Middle frontal gyrus (tissue), 1 donor: ENCODE measurements at regions not wholly inside any gene's neighbourhood (a gene's known extent, or its start where the extent isn't known, plus 50 kb on each side); places are given as distances from the start of the nearest gene placed in this dataset.
"Not testable (repeated sequence)": the region's sequence is repeated elsewhere in the genome, so short reads cannot be mapped to it uniquely, and the experiment has no call there.

Experiments
- DNase-seq: peaks from one replicate; pipeline ENCODE4 v3.0.0-alpha.2; 2015; ENCODE audit warnings: low spot score; ENCODE audit errors: extremely low spot score

DNA sequence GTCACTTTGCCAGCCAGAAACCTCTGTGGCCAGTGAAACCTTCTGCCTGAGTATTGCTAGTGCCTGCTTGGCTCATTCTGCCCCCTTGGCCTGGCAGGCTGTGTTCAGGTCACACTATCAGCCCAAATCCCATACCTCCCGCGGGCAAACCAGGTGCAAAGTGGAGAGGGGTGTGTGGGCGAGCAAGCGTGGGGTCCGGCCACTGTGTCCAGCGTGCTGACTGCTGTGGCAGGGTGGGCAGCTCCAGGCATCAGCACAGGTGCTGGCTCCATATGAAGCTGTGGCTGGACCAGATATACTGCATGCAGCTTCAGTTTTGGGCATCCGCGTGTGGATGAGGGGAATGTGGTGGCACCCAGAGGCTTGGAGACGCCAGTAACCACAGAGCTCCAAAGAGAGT is 576.5 kb upstream of the EDIL3 start:
- no peak for DNase-seq

DNA sequence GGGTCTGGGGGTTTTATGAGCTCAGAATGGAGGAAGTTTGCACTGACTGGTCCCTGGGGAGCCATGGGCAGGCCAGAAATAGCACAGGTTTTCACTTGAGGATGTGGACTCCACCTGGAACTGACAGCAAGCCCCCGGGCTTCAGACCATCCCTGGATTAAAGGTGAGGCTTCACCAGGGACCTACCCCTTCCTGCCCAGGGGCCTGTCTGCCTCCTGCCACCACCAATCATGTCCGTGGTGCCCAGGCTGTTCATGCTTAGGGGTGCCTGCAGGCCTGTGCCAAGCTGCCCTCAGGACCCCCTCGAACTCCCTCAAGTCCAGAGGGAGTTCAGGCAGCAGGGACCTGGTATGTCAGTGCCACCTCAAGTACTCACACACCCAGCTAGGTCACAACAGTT is 577.2 kb upstream of the EDIL3 start:
- DNase-seq, result no peak

DNA sequence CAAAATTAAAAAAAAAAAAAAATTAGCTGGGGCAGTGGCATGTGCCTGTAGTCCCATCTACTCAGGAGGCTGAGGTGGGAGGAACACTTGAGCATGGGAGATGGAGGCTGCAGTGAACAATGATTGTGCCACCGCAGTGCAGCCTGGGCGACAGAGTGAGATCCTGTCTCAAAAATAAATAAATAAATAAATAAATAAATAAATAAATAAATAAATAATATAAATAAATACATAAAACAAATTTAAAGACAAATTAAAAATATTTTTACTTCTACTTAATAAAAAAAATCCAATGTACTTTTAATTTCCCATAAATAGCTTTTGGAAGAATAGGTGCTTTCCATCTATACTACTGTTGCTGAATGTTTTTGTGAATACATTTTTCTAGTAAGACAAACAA is 598.4 kb upstream of the EDIL3 start:
- DNase-seq, result no peak

DNA sequence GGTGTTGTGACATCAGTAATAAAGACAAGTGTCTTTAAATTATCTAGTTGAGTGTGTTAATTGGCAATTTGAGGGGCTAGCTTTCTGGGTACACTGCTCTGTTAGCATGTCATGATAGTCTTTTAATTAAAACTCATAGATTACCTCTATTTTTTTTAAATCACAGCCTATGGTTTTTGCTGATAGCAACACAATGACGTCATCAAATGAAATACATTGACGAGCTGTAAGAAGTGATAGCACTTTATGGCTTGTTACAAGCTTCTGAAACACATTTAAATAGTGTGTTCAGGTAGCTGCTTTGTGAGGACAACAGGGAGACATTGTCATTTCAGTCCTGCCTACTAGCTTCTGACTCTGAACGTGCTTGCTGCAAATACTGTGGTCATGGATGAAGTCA is 600.5 kb upstream of the EDIL3 start:
- DNase-seq, result no peak

DNA sequence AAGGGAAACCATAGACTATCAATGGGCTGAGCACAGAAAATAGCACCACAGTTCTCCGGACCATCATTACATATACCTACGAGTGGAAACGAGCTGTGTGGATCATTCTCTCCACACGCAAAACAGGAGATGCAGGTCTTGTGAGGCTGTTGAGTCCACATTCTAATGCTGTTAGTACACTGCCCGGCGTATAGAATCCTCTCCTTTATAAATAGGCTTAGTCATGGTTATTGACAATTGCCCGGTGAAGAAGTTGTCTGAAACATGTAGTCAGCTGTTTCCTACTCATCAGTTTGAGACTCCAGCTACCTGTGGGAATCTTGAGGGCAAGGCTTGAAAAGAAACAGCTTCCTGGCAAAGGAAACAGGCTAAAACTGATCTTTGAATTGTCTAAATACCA is 602.0 kb upstream of the EDIL3 start:
- DNase-seq, result no peak

DNA sequence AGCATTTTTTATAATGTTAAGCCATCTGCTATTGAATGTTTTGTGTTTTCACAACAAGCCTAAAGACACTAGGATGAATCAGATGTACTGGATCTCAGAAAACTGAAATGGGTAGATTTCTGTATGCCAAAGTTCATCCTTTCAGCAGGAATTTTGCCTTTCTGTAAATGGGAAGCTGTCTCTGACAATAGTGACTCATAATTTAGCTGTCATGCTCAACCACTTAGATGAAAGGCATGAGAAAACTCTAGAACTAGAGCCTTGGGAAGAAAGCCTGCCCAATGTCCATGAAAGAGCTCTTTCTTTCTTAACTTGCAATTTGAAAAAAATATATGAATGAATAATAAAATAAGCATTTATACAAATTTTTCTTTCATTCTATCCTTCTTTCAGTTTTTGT is 616.0 kb upstream of the EDIL3 start:
- DNase-seq, result no peak

DNA sequence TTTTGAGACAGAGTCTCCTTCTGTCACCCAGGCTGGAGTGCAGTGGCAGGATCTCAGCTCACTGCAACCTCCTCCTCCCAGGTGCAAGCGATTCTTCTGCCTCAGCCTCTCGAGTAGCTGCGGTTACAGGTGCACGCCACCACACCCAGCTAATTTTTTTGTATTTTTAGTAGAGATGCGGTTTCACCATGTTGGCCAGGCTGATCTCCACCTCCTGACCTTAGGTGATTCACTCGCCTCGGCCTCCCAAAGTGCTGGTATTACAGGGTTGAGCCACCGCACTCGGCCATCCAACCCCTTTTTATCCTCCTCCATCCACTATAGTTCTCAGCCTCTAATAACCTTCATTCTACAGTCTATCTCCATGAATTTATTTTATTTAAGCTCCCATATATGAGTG is 617.3 kb upstream of the EDIL3 start:
- not testable (repeated sequence) for DNase-seq

DNA sequence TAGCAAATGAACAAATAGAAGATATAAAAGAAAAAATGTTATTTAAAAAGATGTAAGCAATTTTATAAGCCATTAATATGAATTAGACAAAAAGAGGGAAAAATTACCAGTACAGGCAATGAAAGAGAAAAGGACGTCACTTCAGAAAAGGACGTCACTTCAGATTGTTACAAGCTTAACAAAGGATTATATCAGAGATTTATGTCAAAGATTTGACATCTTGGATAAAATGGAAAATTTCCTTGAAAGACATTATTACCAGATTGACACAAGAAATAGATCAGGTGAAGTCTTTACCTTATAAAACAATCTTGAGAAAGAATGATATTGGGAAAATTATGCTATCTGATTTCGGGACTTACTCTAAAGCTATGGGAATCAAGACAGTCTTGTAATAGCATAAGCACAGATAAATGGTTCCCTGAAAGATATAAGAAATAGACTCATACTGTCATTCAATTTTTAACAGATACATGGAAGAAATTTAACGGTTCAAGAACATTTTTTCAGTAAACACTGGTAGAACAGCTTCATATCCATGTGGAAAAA is 625.4 kb upstream of the EDIL3 start:
- no peak for DNase-seq

DNA sequence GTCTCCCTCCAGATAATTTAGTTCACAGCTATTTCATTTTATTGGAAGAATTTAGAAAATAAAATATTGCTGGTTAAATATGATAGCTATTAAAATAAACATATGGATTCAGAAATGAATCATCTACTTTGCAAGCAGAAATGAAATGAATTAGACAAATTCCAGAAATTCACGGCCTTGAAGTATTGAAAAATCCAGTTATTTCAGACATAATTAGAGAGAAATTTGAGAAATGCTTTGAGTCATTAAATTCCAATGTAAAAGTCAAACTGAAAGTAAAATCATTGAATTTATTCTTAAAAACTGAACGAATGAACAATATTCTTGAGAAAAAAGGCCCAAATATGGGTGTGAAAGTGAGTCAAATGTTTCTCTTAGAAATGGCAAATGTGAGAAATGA is 632.6 kb upstream of the EDIL3 start:
- DNase-seq, result no peak

DNA sequence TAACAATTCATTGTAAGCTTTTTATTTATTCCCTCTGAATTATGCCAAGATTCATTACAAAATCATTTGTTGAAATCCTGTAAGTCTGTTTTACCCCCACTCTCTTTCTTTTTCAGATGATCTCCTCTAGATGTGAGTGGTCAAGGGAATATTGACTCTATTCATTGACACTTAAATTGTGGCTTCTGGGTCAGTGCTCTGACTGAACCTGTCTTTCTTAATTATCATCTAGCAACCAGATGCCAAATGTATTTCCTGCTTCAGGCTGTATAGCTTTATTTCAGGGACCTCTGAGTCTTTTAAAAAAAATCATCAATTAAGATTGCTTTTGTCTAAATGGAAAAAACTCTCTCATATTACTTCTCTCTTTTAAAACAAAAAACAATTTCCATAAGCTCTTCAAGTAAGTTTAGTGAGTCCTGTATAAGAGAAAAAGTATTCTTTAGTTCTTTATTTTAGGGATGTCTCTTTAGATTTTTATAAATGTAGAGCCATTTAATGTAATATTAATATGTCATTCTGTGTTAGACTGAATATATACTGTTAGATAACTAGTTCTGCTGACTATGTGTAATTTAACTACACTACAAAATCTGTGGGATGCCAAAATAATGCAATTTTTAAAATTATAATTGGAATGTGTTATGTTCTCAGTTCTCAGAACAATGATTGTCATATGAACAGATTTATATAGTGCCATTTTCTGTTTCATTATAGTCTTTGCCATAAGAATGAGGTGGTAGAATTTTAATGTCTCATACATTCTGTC is 645.8 kb upstream of the EDIL3 start:
- DNase-seq, result no peak

DNA sequence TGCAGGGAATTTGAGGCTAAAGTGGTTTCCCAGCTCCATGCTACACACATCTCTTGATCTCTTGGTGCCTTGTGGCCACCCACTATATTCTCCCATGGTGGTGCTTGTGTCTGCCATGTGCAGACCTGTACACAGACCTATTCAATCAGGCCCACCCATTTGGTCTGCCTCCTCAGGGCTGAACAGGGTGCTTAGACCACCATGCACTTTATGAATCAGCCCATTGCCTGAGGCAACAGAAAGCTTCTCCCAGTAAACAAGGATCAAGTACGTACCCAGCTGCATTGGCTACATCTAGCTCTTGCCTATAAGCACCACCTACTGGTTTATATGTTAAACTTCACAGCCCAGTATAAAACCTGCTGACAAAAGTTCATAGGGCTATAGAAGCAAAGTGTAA is 664.3 kb upstream of the EDIL3 start:
- no peak for DNase-seq

DNA sequence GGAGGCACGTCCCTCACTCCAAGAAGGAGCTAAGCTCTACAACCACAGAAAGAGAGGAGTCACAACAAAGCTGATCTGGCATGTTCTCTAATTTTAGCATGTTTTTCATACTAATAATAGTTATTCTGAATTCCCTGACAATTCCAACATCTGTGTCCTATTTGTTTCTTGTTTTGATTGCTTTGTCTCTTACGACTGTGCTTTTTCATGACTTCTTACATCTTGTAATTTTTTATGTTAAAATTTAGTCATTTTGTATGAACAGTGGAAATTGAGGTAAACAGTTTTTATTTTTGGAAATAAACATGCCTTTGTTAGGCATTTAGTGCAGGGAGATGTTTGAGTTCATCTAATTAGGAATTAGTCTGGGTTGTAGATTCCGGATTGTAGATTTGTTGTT is 668.1 kb upstream of the EDIL3 start:
- DNase-seq, result no peak

DNA sequence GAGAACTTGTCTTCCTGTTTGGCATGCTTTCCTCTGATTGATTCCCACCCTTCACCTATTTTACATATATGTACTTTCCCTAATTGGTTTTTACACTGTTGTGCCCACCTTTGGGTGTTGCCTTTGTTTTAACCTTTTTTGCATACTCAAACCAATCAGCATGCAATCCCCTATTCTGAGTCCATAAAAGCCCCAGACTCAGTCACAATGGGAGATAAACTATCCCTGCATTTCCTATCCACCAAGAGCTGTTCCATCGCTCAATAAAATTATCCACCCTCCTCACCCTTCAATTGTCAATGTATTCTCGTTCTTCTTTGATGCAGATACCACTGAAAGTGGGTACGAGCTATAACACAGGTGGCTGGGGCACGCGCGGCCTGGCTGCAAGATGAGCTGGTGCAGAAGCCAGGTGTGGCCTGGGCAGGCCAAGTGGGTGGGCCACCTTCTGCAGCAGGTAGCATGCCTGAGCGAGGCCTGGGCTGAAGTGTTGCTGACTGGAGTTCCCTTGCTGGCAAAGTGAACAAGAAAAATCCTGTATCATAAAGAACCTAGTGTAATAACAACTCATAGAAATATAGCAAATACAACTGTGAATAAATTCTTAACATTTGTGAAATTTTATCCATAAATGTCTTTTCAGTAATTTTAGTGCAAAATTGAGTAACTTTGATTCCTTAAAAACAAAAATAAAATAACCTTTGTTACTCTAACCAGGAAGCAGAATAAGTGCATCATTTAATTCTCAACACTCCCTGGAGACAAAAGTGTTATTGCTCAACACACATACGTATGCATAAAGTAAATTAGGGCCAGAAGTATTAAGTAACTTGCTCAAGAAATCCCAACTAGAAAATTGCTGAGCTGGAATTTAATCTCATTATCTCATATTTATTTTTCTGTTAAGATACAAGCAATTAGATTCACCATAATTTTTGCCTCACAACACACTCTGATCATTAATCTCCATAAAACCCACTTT is 685.3 kb upstream of the EDIL3 start:
- DNase-seq, result no peak

DNA sequence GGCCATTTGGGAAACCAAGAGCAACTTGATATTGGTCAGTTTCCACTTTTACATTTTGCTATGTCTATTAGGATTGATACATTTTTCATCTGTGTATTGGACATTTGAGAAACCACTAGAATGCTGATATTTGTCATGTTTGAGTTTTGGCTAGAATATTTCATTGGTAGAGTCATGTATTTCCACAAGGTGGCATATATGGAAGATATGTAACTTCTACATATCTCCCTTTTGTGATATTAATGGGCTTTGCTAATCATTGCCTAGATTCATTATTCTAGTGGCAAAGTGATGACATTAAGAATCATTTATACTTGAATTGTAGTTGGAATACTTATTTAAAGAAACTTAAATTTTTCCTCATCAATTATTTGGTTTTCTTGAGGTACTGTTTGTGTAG is 692.9 kb upstream of the EDIL3 start:
- no peak for DNase-seq

DNA sequence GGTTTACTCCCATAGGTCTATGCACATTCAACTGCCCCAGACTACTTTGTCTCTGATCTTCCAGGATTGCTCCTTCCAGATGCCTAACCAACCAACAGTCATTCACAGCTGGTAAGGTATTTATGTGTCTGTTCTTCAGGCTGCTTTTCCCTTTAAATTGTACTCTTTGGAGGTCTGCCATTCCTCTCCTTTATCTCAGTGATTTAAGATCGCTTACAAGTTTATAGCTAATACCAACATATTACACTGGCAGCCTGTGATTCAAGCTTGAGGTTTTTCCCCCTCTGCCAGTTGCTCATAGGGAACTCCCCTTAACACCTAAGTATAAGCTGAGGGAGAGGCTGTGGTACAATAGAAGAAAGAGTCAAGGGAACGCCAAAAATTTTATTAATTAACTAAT is 711.7 kb upstream of the EDIL3 start:
- no peak for DNase-seq

DNA sequence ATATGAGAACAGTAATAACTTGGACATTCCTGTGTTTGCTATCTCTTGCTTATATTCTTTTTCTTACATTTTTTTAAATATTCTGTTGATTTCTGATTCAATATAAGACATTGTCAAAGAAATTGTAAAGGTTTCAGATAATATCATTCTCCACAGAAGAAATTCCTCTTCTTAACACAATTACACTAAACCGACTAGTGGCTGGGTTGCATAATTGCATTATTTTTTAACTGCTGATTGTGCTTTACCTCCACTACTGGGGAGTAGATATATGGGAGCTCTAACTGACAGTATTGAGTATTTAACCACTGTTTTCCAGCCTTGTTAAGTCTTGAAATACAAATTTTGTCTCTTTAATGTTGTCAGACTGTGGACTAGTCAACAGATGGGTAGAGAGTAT is 723.8 kb upstream of the EDIL3 start:
- DNase-seq, result no peak

DNA sequence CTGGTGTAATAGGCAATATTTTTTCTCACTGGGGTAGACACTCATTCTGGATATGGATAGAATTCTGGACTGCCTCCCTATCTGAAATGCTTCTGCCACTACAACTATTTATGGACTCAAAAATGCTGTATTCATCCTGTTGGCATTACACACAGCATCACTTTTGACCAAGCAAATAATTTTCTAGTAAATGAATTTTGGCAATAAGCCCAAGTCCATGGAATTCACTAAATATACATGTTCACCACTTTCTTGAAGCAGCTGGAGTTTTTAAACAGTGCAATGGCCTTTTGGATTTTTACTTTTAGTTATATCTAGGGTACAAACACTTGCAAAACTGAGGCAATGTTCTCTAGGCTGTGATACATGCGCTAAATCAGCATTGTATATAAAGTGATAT is 724.9 kb upstream of the EDIL3 start:
- no peak for DNase-seq

DNA sequence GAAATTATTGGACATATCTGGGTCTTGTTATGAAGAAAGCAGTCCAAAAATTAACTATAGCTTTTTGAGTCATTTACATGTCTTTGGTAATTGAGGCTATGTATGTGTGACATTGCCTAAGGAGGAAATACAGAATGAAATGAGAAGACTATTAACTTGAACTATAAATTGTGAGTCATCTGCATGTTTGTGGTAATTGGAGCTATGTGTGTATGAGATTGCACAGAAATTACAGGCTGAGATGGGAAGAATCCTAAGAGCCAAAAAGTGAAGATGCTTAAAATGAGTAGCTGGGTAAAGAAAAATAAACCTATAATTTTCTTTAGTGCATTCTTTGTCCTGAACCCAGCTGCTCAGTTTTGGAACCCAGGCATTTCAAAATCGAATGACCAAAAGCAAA is 747.6 kb upstream of the EDIL3 start:
- DNase-seq, result no peak

DNA sequence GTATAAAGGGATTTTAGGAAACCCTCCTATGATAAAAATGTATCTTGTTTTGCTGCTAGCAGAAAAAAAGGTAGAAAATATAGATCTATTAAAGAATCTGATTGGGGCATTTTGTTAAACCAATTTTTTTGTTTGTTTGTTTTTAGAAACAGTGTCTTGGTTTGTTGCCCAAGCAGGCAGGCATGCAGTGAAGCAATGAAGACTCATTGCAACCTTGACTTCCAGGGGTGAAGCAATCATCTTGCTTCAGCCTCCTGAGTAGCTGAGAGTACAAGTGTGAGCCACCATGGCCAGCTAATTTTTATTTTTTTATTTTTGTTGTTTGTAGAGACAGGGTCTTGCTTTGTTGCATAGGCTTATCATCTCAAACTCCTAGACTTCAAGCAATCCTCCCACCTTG is 755.8 kb upstream of the EDIL3 start:
- no peak for DNase-seq

DNA sequence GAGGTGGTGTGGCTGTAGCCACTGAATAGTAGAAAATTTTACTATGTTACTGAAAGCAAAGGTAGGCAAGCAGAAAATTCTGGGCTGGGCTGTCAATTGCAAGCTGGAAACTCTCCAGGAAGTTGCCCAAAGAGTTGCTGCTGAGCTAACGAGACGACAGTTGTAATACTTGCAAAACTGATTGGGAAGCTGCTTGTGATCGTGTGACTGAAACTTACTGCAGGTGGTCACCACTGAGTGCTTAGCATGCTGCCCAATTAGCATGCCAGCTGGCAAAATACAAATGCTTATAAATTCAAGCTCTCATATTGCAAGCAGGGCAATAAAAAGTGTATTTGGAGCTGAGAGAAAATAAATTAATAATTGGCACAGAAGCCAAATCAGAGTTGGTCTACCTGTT is 758.5 kb upstream of the EDIL3 start:
- DNase-seq, result no peak

DNA sequence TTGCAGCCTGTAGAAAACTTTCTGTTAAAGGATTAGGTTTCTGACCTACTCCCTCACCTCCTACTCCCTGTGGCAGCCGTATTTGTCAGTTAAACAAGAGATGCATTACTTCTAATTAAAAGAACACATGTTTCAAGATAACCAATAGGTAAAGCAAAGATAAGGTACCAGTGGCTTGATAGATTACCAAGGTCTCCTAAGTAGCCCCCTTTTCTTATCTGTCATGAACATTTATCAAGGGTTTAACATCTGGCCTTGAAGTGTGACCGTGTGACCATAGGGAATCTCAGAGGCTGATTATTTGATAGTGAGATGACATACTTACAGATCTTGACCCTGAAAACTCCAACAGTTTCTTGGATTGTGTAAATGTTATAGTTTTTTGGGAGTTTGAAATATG is 764.0 kb upstream of the EDIL3 start:
- DNase-seq, result no peak

DNA sequence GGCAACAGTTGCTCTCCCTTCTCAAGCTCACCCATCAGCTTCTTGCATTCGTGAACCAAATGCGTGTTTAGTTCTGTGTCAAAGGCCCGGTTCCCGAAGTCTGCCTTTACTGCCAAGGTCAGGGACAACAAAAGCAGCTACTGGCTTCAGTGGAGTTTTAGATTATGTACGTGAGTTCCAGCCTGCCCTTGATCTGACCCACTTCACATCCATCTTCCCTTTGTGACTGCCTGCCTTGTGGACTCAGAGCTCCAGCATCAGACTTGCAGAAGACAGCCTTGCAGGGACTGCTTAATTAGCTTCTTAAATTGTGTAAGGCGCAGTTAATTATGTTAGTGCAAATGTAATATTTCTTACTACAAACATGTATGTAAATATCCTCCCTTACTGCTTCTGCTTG is 774.7 kb upstream of the EDIL3 start:
- no peak for DNase-seq
